Limb (tissue), 2 donors: ENCODE measurements at regions not wholly inside any gene's neighbourhood (a gene's known extent, or its start where the extent isn't known, plus 50 kb on each side); places are given as distances from the start of the nearest gene placed in this dataset.
A peak's percentile ranks its signal among the peaks of the same experiment; 100 is the strongest.

Experiments
- DNase-seq, 2 donors: peaks; one replicate each; pipeline ENCODE4 v3.0.0-alpha.2; 2016; ENCODE audit errors: extremely low spot score in 2 of 2

DNA sequence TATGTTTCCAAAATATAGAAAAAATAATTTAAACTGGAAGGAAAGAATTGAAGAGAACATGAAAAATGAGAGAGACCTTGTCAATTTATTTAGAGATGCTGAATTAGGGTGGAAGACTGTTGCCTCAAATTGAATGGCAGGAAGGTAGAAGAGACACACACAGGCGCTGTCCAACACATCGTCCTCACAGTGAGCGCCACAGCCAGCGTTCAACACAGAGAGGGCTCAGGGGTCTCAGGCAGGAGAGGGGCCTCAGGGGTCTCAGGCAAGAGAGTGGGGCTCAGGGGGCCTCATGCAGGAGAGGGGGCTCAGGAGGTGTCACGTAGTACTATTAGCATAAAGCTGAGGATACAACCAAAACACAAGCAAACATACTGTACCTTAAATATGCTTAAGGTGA is 65.7 kb downstream of the TMEM18 start:
- DNase-seq, result peak in 1 of 2 donors; percentile 18

DNA sequence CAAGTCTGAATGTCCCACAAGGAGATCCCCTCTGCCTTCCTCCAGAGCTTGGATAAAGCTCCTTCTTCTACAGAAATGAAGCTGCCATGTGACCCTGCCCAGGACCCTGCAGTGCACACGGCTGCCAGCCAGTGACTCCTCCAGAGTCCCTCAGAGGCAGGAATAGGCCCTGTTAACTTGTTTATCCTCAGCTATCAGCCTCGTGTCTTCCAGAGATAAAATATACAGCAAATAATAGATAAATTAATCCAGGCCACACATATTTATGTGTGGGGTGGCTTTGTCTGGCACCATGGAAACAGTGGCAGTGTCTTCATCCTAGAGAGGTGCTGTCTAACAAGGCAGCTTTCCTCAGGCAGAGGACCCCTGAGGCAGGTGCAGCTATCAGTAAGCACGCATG is 66.7 kb downstream of the TMEM18 start:
- DNase-seq, result peak in 1 of 2 donors; percentile 8

DNA sequence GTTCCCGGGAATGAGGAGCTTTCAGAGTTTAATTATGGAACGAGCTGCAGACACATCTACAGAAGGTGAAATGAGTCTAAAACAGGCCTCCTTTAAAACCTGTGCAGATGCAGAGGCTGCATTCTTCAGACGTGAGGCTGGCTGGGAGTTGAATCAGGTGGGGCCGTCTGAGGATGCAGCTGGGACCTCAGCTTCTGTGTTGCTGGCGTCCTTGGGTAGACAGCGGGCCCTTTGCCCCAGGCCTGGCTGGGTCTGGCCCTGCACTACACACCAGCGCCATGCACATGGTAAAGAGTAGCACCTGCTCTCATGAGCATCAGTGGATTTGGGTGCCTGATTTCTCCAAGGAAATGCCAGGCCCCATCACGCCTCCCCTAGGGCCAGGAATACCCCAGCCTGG is 67.3 kb downstream of the TMEM18 start:
- no peak for DNase-seq

DNA sequence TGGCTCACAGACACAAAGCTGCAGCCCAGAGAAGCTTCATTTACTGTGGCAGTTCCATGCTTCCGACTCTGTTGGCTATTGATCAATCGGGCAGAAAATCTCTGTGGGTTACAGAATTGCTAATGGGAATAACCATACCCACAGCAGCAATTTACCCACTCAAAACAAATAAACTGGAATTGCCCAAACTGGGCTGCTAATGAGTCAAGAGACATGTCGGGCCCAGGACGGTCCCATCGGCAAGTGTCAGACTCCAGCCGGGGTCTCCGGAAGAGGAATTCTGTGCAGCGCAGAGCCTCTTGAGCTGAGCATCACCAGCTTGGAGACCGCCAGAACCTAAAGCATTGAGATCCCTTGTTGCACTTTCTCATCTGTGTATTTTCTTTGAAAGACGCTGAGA is 67.8 kb downstream of the TMEM18 start:
- DNase-seq, result peak in 1 of 2 donors; percentile 14

DNA sequence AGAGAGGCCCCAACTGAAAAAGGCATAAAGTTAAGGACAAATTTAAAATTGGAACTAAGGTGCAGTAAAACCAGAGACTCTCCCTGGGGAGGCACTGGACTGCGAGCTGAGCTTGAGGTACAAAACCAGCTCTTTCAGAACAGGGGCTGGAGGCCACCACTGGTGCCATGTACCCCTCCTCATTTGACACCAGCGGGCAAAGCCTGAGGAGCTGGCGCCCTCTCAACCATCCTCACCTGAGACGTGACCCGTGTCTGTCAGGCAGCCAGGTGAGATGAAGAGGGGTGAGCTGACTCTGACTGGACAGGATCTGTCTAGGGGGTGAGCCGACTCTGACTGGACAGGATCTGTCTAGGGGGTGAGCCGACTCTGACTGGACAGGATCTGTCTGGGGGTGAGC is 68.5 kb downstream of the TMEM18 start:
- no peak for DNase-seq

DNA sequence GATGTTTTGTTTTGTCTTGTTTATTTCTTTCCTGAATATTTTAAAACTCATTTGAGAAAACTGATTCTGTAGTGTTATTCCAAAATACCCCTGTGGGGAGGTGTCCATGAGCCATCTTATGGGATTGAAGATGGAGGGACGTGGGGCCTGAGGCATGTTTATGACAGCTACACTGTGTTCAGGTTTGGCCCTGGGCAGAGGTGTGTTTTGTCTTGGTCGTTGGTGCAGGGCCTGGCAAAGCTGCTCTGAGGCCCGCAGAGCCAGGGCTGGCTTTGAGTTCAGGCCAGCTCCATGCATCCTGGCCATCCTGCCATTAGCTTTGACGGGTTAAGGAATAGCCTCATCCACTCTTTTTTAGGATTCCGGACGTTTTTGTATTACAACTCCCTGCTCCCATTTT is 68.9 kb downstream of the TMEM18 start:
- no peak for DNase-seq

DNA sequence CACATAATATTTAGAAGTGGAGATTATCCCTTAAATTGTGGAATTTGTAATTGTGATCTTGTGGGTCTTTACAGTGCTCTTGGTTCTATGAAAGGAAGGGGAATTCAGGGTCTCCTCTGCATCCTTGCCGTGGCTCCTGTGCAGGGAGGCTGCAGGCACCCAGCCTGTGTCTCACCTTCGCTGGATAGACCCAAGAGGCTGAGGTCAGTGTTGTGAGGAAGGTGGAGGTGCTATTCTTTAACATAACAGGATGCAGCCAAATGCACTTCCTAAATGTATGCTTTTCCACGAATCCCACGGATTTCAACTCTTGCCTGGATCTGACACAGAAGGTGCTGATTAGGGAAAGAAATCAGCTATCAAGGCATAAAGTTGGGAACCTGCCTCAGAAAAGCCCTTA is 69.5 kb downstream of the TMEM18 start:
- DNase-seq, result no peak

DNA sequence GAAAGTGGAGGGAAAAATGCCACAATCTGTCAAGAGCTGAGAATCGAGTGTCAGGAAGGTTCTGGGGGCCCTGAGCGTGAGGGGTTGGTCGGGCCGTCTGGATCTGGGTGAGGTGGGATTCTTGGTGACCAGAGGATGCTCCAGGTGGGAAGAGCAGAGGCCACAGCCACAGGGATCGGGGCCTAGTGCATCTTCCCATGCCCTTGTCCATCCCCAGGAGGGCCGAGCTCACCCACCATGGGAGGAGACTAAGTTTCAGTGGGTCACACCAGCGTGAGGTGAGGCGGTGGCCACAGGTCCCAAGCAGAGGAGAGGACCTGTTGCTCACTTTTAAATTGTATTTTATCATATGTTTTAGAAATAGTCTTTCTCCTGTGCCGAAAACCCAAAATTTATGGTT is 70.0 kb downstream of the TMEM18 start:
- DNase-seq, result no peak

DNA sequence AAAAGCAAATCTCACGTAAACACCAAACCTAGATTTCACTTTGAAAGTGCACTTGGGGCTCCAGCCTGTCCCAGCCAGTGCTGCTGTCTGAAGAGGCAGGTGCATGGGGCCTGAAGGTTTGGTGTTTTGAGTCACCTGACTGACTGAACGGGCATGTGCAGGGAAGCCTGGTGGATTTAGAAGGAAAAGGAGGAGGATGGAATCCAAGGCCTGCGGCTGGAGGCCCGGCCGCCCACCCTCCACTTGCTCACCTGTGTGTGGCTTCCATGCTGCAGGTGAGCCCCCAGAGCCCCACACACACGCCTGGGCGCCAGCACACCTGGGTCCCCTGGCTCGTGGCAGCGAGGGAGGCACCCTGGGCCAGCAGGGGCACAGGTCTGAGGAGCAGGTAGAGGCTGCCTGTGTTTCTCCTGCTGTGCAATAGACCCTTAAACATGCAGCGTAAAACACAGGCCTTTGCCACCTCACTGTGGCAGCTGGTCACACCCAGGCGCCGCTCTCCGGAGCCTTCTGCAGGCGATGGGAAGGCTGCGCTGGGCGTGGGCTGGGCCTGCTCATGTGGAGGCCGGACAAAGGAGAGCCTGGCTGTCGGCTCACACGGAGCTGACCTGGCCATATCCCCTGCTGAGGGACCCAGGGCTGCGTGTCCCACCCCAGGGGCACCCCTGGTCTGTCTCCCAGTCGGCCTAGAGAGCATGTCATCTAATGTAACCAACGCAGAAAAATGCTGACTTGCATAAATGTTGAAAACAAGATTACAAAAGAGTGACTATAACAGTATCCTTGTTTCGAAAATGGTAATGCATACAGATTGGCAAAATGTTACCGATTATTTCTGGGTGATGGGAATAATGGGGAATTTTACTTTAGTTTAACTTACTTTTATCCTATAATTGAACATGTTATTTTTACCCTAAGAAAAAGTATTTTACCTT is 71.3 kb downstream of the TMEM18 start:
- peak in 1 of 2 donors; percentile 14 for DNase-seq

DNA sequence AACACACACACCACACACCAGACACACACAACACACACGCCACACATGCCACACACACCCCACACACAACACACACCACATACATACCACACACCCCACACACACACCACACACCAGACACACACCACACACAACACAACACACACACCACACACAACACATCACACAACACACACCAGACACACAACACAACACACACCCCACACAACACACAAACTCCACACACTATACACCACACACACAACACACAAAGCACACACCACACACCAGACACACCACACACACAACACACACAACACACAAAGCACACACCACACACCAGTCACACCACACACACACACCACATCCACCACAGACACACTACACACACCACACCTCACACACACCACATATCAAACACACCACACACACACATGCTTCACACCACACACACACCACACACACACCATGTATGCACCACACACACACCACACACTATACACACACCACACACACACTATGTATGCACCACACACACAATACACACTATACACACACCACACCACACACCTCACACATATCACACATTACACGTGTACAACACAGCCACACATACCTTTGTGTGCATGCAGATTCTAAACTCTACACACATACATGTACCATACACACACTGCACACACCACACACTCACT is 72.2 kb downstream of the TMEM18 start:
- DNase-seq, result no peak

DNA sequence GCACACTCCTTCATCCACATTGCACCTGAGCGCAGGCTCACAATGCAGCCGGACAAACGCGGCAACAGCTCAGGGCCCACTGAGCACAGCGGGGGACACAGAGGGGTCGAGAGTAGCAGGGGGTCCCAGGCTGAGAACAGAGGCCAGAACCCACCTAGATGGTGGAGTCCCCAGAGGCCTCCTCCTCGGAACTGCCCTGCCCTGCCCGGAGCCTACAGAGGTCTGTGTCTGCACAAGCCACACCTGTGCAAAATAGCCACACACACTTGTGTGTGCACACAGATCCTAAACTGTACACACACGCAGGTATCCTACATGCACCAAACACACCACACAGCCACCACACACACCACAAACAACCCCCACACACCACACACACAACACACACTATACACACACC is 72.8 kb downstream of the TMEM18 start:
- DNase-seq, result peak in 1 of 2 donors; percentile 16

DNA sequence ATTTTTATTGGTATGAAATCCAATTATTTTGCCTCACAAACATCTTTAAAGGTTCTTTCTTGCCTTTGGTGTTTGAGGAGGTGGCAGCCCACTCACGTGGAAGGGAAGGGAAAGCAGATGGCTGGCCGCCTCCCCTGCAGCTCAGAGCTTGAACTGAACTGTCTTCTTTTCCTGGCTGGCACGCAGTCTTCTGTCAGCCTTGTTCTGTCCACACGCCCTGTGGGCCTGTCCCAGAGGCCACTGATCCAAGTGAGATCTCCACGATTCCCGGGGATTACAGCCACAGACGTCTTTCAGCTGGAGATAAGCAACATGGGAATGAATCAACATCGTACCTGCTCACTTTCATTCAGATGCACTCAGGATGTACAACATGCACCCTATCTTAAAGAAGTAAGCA is 73.3 kb downstream of the TMEM18 start:
- no peak for DNase-seq

DNA sequence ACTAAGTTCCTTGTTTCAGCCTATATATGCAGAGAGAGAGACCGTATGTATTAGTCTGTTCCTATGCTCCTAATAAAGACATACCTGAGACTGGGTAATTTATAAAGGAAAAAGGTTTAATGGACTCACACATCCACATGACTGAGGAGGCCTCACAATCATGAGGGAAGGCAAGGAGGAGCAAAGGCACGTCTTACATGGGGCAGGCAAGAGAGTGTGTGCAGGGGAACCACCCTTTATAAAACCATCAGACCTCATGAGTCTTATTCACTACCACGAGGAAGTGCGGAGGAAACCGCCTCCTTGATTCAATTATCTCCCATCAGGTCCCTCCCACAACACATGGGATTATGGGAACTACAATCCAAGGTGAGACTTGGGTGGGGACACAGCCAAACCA is 73.8 kb downstream of the TMEM18 start:
- DNase-seq, result no peak

DNA sequence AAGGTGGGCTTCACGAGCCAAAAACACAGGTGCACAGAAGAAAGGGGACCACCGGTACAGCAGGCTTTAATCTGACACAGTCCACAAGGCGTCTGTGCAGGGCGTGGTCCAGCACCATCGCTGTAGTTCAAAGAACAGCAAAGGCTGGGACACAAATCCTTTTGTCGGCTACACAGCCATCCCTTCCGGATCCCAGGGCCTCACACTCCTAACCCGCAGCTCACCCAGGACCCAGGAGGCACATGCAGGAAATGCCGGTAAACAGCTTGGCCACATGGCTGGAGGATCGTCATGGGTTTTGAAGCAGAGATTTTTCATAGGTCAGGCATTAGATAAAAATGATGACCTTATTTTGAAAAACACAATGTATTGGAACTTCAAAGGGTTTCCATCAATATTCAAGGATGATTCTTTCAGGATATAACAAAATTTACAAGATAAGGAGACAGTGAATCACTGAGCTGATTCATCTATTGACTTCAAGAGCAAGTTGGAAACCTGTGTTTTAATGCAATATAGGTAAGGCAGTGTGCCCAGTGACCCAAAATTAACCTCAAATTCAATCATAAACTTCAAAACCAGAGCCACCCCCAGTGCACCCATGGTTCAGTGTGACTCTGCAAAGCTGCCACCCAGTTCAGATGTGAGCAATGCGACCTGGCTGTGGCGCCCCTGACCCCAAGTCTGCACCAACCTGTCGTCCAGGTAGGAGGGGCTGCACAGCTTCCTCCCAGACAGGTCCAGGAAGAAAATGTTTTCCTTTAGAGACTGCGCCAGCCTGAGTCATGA is 74.4 kb downstream of the TMEM18 start:
- DNase-seq, result no peak

DNA sequence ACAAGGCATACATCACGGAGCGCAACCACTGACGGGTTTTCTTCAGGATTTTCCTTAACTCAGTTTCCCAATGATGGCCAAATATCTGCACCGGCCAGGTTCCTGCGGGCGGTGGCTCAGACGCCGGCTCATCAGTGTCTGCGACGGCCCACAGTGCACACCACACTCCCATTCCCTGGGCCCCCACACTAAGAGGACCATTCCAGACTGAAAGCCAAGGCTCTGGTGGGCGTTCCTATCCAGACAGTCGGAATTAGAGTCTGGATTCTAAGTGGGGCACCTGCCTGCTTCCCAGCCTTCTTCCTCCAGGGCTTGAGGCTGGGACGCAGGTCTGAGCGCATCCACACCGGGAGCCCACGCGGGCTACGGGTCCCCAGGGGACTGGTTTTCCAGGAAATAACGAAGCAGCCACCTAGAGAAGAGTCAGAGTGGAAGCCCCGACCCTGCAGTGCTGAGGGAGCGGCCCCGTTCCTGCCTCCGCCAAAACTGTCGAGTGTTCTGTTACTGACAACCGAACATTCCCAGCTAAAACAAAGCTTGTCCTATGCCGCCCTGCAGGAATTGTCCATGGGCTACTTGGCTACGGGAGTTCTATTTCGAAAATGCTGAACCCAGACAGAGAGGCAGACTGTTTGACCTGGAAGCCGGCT is 75.3 kb downstream of the TMEM18 start:
- DNase-seq, result no peak

DNA sequence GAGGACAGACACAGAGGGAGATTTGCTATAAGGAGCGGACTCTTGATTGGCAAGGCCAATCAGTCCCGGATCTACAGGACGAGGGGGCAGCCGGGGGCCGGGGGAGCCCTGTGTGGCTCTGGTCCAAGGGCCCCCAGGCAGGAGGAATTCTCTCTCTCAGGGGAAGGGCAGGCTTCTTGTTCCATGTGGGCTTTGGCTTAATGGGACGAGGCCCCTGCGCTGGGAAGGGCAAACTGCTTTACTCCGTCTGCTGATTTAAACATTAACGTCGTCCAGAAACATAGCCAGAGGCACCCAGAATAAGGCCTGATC is 75.9 kb downstream of the TMEM18 start:
- DNase-seq, result no peak

DNA sequence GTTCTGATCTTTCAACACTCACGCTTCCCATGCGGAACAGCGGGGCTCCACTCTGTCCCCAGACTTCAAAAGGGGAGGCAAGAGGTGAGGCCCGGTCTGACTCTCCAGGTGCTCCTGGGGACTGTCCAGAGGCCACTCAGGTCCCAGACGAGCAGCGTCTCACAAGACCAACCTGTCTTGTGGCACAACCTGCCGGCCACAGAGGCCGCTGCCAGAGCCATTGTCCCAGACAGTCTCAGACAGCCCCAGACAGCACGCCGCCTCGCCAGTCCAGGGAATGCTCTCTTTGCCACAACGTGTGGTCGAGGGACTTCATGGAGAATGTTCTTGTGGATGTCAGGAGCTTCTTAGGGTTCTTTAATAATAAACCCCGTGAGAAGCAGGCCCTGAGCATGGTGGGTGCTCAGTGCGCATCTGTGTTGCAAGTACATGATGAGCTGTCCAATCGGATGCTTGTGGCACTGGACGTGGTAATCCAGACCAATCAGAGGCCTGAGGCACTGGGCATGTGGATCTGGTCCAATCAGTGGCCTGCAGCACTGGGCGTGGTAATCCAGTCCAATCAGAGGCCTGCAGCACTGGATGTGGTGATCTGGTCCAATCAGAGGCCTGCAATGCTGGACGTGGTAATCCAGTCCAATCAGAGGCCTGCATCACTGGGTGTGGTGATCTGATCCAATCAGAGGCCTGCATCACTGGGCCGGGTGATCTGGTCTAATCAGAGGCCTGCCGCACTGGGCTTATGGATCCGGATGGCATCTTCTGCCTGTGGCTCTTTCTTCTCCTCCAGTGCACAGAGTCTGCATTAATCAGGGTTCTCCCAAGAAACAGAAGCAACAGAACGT is 76.4 kb downstream of the TMEM18 start:
- DNase-seq, result no peak

DNA sequence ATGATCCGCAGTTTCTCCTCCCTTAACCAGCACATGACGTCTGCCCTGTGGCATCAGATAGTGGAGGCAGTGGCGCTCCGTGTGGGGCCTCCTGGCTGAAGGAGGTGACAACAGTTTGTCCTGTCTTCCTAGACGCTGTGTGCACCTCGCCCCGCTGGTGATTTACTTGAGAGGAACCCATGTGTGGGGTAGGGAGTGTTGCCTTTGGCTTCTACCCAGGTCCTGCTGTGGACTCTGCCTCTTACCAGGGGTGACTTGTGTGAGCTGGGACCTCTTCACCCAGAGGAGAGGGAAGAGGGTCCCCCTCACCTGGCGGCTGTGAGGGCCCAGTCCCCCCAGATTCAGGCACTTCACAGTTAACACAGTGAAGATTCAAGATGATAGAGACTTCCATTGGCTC is 77.6 kb downstream of the TMEM18 start:
- no peak for DNase-seq

DNA sequence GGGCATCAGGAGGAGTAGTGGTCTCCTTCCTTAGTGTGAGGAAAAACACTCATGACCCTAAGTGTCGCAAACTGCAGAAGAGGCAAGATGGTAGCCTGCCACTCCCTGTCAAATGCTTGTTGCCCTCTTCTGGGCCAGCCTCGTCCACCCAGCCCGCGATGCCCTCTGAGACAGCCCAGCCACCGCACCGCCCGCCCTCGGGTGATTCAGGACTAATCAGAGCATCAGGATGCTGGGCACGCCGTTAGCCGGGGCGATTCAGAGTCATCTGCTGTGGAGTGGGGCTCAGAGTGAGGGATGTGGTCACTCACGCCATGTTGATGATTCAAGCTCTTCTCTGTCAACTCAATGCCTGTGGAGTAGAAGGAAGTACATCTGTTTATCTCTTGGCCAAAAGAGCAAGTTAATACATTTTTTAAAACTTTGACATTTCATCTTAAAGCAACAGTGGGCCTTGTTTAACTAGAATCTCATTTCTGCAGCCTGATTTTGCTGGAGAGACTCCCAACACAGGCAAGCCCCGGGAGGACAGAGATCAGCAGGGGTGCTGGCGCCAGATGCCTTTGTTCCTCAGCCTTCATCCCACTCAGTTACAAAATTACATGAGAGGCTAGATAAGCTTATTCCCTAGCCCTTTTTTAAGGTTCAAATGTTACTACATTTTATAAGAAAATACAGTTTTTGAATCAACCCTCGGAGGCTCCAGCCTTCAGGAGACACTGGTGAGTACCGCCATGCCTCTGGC is 79.0 kb downstream of the TMEM18 start:
- DNase-seq, result no peak
